ENCODE measurements at regions not wholly inside any gene's neighbourhood (a gene's known extent, or its start where the extent isn't known, plus 50 kb on each side); places are given as distances from the start of the nearest gene placed in this dataset.

DNA sequence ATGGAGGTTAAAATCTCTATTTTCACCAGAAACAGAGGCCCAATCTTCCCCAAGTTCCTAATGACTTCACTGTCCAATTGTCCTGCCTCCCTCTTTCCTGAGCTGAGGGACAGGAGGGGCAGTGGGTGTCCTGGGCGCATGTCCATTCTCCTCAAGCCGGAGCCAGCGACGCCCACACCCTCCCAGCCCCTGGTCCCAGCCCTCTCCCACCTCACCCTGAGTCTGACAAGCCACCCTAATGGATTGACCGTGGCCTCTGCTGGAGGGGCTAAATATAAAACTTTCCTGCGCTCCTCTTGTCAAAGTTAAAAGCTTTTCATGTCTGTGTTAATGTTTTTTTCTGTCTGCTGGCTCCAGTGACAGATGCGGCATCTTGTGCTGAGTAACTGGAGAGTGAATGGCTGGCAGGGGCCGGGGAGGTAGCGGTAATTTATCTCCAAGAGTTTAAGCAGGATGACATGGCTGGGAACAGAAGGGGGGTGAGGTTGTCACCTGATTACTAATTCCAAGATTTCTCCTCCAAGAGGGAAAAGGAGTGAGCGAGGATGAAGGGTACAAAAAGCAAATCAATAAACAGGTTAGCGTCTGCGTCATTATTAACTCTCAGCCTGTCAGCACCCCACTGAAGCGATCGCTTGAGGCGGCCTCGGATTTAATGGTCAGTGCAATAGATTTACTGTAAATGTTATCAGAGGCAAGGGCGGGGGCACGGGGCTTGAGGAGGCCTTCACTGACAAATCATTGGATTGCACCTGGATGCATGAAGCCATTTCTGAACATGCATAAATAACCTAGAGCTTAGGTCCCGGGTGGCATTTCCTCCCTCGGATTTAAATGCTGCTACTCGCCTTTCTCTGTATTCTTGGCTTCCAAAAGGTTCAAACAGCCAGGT lies 118.1 kb upstream of the MAFB start:
- Histone ChIP-seq H3K9me3 (ENCODE audit: control insufficient read depth in 4 of 4, insufficient read depth in 3 of 4, low read length in 3 of 4) (no peaks in the 10 kb centered on the region), H3K27me3 (ENCODE audit: control insufficient read depth in 3 of 3, insufficient read depth in 3 of 3, low read length in 2 of 3) (peaks cover 0 to 10% (median 3%) of the 10 kb centered on the region in 3 donors), H3K36me3 (ENCODE audit: control insufficient read depth in 4 of 4, insufficient read depth in 4 of 4, low read length in 4 of 4) (no peaks in the 10 kb centered on the region), H3K4me3 (no peak overlapping the region), H3K9ac (ENCODE audit: insufficient read depth in 1 of 2, low read length in 2 of 2) (no peak overlapping the region), H3K4me1 (ENCODE audit: control insufficient read depth in 5 of 5, insufficient read depth in 5 of 5, low read length in 5 of 5) (no peaks in the 10 kb centered on the region), H3K27ac (ENCODE audit: low read depth in 1 of 2, low read length in 1 of 2) (no peak overlapping the region)
- TF ChIP-seq, protein P1, sequence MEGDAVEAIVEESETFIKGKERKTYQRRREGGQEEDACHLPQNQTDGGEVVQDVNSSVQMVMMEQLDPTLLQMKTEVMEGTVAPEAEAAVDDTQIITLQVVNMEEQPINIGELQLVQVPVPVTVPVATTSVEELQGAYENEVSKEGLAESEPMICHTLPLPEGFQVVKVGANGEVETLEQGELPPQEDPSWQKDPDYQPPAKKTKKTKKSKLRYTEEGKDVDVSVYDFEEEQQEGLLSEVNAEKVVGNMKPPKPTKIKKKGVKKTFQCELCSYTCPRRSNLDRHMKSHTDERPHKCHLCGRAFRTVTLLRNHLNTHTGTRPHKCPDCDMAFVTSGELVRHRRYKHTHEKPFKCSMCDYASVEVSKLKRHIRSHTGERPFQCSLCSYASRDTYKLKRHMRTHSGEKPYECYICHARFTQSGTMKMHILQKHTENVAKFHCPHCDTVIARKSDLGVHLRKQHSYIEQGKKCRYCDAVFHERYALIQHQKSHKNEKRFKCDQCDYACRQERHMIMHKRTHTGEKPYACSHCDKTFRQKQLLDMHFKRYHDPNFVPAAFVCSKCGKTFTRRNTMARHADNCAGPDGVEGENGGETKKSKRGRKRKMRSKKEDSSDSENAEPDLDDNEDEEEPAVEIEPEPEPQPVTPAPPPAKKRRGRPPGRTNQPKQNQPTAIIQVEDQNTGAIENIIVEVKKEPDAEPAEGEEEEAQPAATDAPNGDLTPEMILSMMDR (IDR thresholded peaks at IDR 0.05; ENCODE audit: control extremely low read depth, extremely low read depth) = no peak
- no peak for DNase-seq
- 73 to 76% methylated on average over 21 of the region's 21 CpGs for WGBS, 2 donors
- no peak for ATAC-seq (ENCODE audit: insufficient read depth, low FRiP score)

DNA sequence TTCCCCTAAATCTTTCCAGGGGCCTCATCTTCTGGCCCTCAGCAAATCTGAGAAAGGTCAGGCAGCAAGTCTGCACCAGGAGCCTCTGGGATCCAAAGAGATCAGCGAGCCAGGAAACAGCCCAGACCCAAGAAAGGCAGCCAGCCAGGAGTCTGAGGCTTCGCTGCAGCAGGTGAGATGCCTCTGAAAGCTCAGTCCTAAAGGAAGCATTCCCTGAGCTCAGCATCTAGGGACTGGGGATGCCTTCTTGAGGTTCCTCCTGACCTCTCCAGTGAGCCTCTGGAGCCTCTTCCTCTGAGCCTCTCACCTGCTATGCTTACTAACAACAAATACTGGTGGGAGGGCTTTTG lies 118.8 kb upstream of the MAFB start:
- WGBS, 2 donors = 82% methylated on average over 2 of the region's 2 CpGs
- Histone ChIP-seq H3K4me1 (ENCODE audit: control insufficient read depth in 5 of 5, insufficient read depth in 5 of 5, low read length in 5 of 5) (no peaks in the 10 kb centered on the region), H3K9me3 (ENCODE audit: control insufficient read depth in 4 of 4, insufficient read depth in 3 of 4, low read length in 3 of 4) (no peaks in the 10 kb centered on the region), H3K27ac (ENCODE audit: low read depth in 1 of 2, low read length in 1 of 2) (no peak overlapping the region), H3K9ac (ENCODE audit: insufficient read depth in 1 of 2, low read length in 2 of 2) (no peak overlapping the region), H3K36me3 (ENCODE audit: control insufficient read depth in 4 of 4, insufficient read depth in 4 of 4, low read length in 4 of 4) (no peaks in the 10 kb centered on the region), H3K27me3 (ENCODE audit: control insufficient read depth in 3 of 3, insufficient read depth in 3 of 3, low read length in 2 of 3) (peaks cover 0 to 10% (median 3%) of the 10 kb centered on the region in 3 donors), H3K4me3 (no peak overlapping the region)
- DNase-seq (no peak), ATAC-seq (ENCODE audit: insufficient read depth, low FRiP score) (no peak)
- TF ChIP-seq, protein P1 (IDR thresholded peaks at IDR 0.05; ENCODE audit: control extremely low read depth, extremely low read depth) = no peak

DNA sequence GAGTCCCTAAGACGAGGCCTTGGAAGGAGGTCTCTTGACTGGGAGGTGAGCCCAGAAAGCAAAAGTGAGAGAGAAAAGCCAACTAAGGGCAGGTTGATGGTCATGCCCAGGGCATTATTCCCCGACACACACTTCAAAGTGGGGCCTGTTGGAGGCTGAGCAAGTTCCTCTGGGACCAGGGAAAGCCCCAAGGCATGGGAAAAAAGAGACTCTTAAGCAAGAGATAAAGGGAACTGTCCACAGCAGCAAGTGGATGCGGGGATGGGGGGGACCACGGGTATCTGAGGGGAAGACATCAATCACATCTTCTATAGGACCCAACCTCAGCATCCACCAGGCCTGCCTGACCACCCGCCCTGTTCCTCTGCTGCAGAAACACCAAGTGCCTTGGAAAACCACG lies 119.9 kb upstream of the MAFB start:
- TF ChIP-seq, protein P1 (IDR thresholded peaks at IDR 0.05; ENCODE audit: control extremely low read depth, extremely low read depth) = no peak
- H3K27me3 ChIP-seq (ENCODE audit: control insufficient read depth in 3 of 3, insufficient read depth in 3 of 3, low read length in 2 of 3) = peaks cover 0 to 10% (median 3%) of the 10 kb centered on the region in 3 donors
- 66 to 78% methylated on average over 6 of the region's 6 CpGs for WGBS, 2 donors

More for the DNA sequence above, 119.9 kb upstream of the MAFB start:
- Histone ChIP-seq H3K27ac (ENCODE audit: low read depth in 1 of 2, low read length in 1 of 2) (no peak overlapping the region), H3K9me3 (ENCODE audit: control insufficient read depth in 4 of 4, insufficient read depth in 3 of 4, low read length in 3 of 4) (no peaks in the 10 kb centered on the region), H3K4me3 (no peak overlapping the region), H3K4me1 (ENCODE audit: control insufficient read depth in 5 of 5, insufficient read depth in 5 of 5, low read length in 5 of 5) (no peaks in the 10 kb centered on the region), H3K9ac (ENCODE audit: insufficient read depth in 1 of 2, low read length in 2 of 2) (no peak overlapping the region), H3K36me3 (ENCODE audit: control insufficient read depth in 4 of 4, insufficient read depth in 4 of 4, low read length in 4 of 4) (no peaks in the 10 kb centered on the region)
- no peak for ATAC-seq (ENCODE audit: insufficient read depth, low FRiP score)
- DNase-seq = no peak
